Fibroblast of pulmonary artery (primary cell): ENCODE measurements at regions not wholly inside any gene's neighbourhood (a gene's known extent, or its start where the extent isn't known, plus 50 kb on each side); places are given as distances from the start of the nearest gene placed in this dataset.
A peak's percentile ranks its signal among the peaks of the same experiment; 100 is the strongest.

Source experiments
- DNase-seq: peaks from one replicate; pipeline ENCODE4 v3.0.0-alpha.2; 2010; ENCODE audit warnings: low read depth
- H3K4me3 ChIP-seq: replicated peaks from 2 replicates; pipeline ENCODE4 v1.5.1; 2011; ENCODE audit warnings: low read depth, mild to moderate bottlenecking, control low read depth, low read length, moderate library complexity
- CTCF ChIP-seq: IDR thresholded peaks from 2 replicates; pipeline ENCODE4 v1.5.1; 2011; ENCODE audit warnings: mild to moderate bottlenecking, control low read depth, low read length, inconsistent platforms; ENCODE audit errors: missing control alignments

DNA sequence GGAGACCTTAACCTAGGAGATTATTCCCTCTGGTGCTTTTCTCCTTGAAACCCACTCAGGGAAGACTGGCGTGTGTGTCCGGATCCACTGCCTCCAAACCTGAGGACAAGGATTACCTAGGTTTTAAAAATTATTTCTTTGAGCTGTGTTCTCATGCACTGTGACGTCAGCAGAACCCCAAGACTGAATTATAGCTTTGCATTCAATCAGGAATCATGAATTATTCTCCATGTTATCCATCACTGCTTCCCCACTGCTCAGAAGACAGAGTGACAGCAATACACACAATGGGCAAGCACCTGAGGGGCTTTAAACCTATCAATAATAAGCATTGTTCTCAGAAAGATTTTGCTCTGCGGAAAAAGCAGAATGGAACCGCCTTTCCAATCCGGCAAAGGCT is 253.2 kb upstream of the FOXD3 start:
- DNase-seq, result no peak
- H3K4me3 ChIP-seq, result no peak overlapping the region
- TF ChIP-seq CTCF, result no peak

DNA sequence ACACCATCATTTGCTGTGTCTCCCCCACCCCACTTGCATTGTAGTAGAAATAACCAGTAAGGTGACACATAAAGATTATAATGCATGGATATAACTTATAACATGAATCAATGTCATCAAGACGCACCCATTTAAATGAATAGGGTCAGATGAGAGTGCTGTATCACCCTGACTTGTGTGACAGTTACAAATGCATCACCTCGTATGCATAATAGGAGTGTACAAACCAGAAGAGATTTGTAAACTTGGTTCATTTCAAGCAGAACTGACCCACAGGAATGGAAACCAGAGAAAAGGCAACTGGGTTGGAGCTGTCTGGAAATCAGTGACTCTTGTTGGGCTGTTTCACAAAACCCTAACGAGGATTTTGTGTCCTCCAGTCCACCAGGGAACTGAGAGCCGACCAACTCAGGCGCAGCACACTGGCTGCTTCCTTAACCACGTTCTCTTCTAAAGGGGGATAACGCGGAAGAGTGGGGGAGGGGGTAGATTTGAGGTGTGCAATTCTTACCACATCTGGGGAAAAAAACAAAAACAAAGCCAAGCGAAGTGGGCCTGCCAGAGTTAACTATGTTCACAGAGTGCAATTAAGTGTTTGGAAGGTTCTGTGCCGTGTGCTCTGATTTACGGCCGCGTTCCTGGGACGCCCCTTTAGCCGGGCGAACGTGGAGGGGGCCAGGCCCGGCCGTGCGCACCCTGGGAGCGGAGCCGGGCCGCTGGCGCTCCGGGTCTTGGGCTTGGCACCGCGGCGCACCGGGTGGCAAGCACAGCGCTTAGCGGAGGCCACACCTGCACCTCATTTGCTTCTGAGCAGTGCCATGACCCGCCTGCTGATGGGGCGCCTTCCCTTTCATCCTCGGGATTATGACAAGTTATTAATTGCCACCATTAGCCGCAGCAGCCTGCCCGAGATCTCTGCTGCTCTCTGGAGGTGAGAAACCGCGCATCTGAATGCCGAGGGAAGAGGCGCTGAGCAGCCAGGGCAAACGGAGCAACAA is 248.8 kb upstream of the FOXD3 start:
- H3K4me3 ChIP-seq, result no peak overlapping the region
- no peak for TF ChIP-seq CTCF
- DNase-seq, result no peak

GRCh38 chr1:63074321-63074720 is 248.0 kb upstream of the FOXD3 start:
- DNase-seq, result no peak
- no peak for TF ChIP-seq CTCF
- H3K4me3 ChIP-seq, result no peak overlapping the region

DNA sequence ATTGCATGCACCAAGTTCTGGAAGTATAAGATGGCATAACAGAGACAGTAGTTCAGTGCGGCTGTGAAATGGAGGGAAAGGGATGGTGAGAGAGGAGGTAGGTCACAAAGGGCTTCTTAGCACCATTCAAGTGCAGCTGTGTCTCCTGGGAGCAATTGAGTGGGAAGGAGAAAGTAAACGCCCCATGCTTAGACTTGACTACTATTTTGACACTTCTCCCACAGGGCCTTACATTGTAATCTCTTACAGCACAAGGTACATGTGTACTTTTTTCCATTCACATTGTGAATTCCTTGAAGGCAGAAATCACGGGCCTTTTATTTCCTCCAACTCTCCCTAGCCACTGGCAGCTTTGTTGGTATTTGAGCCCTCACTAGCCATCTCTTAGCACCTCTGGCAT is 239.6 kb upstream of the FOXD3 start:
- DNase-seq, result no peak
- no peak overlapping the region for H3K4me3 ChIP-seq
- TF ChIP-seq CTCF, result no peak

GRCh38 chr1:63087966-63088365 is 234.4 kb upstream of the FOXD3 start:
- no peak overlapping the region for H3K4me3 ChIP-seq
- TF ChIP-seq CTCF, result no peak
- DNase-seq, result peak; percentile 4

- no peak for TF ChIP-seq CTCF
Observed at GRCh38 chr1:63099188-63099587, 223.2 kb upstream of the FOXD3 start.

DNA sequence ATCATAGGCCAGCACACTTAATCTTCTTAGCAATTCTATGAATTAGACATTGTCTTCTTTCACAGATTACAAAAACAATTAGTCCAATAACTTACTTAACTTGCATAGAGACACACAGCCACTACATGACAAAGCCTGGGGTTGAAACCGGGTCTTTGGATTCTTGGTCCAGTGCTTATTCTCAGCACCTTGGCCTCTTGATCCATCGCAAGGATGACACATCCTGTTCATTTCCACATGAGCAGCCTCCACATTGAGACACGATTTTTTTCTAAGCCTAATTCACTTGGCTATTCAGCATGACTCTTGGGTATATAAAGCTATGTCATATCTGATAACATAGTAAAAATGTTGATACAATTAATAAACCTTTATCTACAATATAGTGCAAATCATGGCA is 221.0 kb upstream of the FOXD3 start:
- no peak overlapping the region for H3K4me3 ChIP-seq
- no peak for TF ChIP-seq CTCF
- DNase-seq, result no peak

More at GRCh38 chr1:63099188-63099587, 223.2 kb upstream of the FOXD3 start:
- no peak for DNase-seq
- no peak overlapping the region for H3K4me3 ChIP-seq
